Cardiac fibroblast (primary cell): ENCODE measurements at regions not wholly inside any gene's neighbourhood (a gene's known extent, or its start where the extent isn't known, plus 50 kb on each side); places are given as distances from the start of the nearest gene placed in this dataset.

Experiments used
- DNase-seq, 2 donors: peaks; one replicate each; pipeline versions ENCODE4 v3.0.0 to v3.0.0-alpha.2; 2010; ENCODE audit warnings: low read depth in 2 of 2
- H3K4me3 ChIP-seq, 2 donors: replicated peaks in 1 of 2; 1 replicate in 1 of 2; 2 replicates in 1 of 2; pipeline ENCODE4 v1.5.1; 2011; ENCODE audit warnings: low read depth in 2 of 2, low read length in 2 of 2, mild to moderate bottlenecking in 2 of 2, moderate library complexity in 1 of 2
- TF ChIP-seq, protein P1 (sequence below): IDR thresholded peaks from one replicate; pipeline ENCODE4 v1.5.1; 2011; ENCODE audit warnings: low read depth, mild to moderate bottlenecking, low read length, inconsistent platforms

DNA sequence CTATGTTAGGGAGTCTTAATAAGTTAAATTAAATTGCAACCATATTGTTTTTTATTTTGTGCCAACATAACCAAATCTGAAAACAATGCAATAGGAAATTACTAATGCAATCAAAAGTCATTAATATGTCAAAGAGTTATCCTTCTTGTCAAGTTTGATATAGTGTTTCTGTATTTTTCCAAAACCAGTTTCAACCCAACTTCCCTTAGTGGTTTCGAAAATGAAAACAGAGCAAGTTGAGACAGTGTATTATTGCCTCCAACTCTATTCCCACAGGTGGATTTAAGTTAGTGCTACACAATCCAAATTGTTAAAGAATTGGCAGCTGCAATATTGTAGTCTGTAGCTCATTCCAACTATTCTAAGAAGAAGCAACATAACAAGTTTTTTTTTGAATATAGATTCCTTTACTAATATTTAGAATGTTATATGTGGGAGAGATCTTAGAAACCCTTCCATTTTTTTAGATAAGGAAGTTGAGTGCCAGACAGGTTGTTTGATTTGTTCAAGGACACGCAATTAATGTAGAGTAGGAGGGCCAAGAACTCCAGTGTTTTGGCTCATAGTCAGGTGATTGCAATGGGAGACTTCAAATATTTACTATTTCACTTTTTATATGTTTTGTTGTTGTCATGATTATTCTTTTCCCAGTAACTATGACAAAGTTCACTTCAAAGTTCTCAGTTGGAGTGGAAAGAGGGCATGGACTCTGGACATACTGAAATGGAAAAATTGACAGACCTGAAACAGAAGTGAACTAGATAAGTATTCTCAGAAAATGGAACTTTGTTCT lies 282.4 kb upstream of the HSF2 start:
- no peak for DNase-seq
- TF ChIP-seq, protein P1, sequence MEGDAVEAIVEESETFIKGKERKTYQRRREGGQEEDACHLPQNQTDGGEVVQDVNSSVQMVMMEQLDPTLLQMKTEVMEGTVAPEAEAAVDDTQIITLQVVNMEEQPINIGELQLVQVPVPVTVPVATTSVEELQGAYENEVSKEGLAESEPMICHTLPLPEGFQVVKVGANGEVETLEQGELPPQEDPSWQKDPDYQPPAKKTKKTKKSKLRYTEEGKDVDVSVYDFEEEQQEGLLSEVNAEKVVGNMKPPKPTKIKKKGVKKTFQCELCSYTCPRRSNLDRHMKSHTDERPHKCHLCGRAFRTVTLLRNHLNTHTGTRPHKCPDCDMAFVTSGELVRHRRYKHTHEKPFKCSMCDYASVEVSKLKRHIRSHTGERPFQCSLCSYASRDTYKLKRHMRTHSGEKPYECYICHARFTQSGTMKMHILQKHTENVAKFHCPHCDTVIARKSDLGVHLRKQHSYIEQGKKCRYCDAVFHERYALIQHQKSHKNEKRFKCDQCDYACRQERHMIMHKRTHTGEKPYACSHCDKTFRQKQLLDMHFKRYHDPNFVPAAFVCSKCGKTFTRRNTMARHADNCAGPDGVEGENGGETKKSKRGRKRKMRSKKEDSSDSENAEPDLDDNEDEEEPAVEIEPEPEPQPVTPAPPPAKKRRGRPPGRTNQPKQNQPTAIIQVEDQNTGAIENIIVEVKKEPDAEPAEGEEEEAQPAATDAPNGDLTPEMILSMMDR, result no peak
- H3K4me3 ChIP-seq, result no peak overlapping the region

DNA sequence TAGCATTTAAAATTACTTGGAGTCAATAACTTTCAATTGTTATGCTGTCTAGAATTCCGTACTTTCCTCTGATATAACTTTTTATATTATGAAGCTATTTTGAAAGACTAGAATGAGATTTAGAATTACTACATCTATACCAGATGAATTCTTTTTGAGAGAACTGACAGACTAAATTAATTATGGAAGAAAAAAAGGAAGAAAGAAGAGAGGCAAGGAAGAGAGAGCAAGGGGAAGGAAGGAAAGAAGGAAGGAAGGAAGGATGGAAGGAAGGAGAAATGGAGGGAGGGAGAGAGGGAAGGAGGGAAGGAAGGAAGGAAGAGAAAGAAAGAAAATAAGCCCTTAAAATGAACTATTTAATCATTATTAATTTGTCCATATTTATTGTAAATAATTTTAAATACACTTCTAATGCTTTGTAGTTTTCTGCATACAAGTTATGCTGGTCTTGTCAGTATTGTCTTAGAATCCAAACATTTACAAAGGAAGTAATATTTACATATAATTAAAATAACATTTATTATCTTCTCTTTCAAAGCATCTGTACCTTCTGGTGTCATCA lies 280.4 kb upstream of the HSF2 start:
- TF ChIP-seq, protein P1, result no peak

DNA sequence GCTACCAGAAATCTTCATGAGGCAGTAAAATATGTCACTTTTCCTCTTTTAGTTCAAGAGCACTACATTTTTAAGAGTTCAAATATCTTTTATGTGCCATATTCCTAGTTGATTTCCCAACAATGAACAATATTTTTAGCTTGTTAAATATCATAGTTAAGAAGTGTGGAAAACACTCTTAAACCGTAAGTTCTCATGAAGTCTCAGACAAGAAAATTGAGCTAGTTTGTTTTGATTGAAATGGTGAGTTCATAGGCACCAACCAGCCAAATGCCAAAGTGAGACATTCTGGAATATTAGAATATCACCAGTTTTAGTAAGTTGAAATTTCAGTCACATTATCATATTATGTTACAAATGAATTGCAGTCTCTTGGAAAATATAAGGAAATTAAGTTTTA lies 277.2 kb upstream of the HSF2 start:
- TF ChIP-seq, protein P1, result no peak
- H3K4me3 ChIP-seq, result no peak overlapping the region
- no peak for DNase-seq

More for the DNA sequence above, 280.4 kb upstream of the HSF2 start:
- no peak overlapping the region for H3K4me3 ChIP-seq
- DNase-seq, result no peak

DNA sequence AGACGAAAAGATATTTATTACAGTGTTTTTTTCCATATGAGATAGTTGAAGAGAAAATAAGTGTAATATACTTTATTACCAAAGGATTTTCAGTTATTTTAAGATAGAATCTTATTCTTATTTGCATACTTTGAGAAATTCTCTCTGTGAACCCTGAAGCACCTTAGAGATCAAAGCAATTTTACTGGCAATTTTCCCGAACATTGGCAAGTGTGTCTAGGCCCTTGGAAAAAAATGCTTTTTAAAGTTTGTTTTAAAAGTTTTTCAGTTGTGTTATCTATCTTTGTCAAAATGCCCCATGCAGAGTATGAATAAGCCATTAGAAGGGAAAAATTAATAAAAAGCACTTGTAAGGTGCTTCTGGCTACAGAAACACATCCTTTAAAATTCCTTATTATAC lies 276.8 kb upstream of the HSF2 start:
- H3K4me3 ChIP-seq, result no peak overlapping the region
- TF ChIP-seq, protein P1, result no peak
- no peak for DNase-seq

DNA sequence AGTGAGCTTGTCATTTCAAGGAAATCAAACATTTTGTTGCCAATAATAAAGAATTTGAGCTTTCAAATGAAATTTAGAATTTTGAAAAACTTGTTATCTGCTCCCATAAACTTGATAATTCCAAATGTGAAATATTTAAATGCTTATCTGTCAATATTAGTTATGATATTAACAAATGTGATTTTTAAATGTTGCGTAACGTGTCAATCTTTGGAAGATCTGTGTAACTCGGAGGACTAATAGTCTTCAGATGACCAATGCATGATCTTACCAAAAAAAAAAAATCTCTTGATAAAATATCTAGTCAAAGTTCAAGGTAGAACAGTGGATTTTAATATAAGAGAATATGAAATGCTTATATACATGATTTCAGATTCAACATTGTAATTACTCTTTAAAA lies 274.5 kb upstream of the HSF2 start:
- no peak overlapping the region for H3K4me3 ChIP-seq
- no peak for DNase-seq
- TF ChIP-seq, protein P1, result no peak

DNA sequence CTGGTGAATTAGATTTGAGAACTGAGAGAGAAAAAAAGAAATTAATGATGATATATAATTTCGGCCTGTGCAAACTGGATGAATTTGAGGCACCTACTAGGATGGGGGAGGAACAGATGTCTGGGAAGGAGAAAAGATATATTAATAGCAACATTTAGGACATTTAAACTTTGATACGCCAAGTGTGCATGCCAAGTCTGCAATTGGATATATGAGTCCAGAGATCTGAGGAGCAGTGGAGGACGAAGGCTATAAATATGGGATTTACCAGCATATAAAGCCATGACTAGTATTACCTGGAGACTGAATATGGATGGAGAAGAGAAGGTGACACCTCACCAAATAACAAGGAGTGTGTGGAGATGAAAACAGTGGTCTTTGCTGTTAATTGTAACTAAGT lies 272.6 kb upstream of the HSF2 start:
- no peak overlapping the region for H3K4me3 ChIP-seq
- DNase-seq, result no peak
- TF ChIP-seq, protein P1, result no peak
